Suppressor macrophage treated with lipopolysaccharide for 1 hour (primary cell): ENCODE measurements at regions not wholly inside any gene's neighbourhood (a gene's known extent, or its start where the extent isn't known, plus 50 kb on each side); places are given as distances from the start of the nearest gene placed in this dataset.

ENCODE experiments used
- DNase-seq, 3 donors: peaks; one replicate each; pipeline ENCODE4 v3.0.0-alpha.2; 2020 to 2022

GRCh38 chr7:53719122-53719521 is 683.7 kb downstream of the POM121L12 start:
- DNase-seq = no peak

GRCh38 chr7:53740971-53741370 is 705.5 kb downstream of the POM121L12 start:
- DNase-seq = no peak

DNA sequence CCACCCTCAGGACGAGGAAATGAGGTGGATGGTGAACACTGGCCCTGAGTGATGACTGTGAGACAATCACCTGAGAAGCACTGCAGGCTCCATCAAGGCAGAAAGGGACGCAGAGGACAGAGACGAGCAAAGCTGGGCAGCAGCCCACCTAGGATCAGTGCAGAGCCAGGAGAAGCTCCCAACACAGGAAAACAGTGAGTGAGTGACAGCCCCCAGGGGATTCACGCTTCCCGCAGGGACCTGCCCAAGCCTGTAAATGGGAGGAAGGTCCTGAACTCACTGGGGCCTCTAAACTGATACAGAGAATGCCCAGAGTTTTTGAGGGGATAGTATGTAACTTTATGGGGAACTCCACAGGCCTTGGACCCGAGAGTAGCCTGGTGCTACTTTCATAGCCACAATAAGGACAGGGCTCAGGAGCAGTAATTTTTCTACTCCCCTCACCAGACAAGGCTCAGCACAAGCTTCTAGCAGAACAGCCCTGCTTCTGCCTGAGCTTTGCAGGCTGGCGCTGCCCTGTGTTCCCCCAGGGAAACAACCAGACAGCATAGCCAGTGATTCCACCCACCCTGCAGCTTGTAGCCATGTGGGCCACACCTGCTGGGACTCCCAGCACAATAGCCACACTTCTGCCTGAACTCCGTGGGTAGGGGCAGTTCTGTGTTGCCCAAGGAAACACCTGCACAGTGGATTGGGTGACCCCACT is 708.4 kb downstream of the POM121L12 start:
- no peak for DNase-seq

GRCh38 chr7:53744403-53744760 is 708.9 kb downstream of the POM121L12 start:
- no peak for DNase-seq

DNA sequence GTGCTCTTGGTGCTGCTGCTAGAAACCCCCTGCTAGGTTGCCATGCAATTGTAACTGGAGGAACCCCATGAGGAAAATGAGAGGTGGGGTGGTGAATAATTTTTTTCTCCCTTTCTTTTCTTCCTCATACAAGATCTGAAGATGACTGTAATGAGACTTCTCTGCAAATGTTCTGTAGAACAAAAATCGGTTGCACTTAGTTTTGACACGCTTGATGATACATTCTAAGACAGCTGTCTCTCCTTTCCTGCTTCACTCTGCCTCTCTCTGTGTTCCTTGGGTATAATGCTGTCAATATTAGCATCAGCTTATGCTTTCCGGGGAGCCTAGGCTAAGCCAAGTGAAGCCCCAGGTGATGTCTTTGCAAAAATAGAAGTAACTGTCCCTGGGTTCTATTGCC is 721.5 kb downstream of the POM121L12 start:
- DNase-seq = no peak

DNA sequence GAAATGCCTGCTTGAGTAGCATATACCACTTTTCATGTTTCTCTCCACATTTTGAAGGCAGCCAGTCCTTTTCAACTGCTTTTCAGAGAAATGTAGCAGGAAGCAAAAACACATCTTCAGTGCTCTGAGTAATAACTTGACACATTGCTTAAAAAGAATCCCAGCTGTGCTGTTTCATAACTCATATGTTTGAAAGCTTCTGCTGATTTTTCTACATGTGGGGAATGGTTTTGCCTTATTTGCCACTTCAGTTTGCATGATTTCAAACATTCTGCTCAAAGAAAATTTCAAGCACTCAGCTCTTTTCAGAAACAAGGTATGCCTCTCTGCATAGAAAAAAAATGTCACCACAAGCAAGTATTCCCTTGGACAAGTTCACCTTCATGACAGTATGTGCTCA is 732.8 kb downstream of the POM121L12 start:
- DNase-seq = no peak

GRCh38 chr7:53771701-53772100 is 736.3 kb downstream of the POM121L12 start:
- DNase-seq = no peak

- DNase-seq = no peak
Measured at GRCh38 chr7:53776323-53776722, 740.9 kb downstream of the POM121L12 start.

DNA sequence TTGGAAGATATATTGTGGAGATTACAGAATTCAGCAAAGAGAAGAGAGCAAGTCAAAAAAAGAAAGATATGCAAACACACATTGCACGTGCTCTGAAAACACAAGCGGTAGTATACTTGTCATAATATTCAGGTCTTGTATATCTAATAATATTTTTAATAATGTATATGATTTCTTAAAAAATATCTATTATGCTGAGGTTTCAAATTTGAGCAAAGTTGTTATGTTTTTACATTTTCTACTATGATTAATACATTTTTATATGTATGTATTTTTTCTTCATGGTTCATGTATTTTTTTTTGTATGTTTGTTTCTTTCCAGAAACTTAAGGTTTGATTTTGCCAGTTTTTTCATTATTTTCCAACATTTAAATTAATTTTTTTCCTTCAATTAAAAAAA is 752.4 kb upstream of the VSTM2A start:
- DNase-seq = no peak

- no peak for DNase-seq
Measured at GRCh38 chr7:53794816-53795215, 747.4 kb upstream of the VSTM2A start.

DNA sequence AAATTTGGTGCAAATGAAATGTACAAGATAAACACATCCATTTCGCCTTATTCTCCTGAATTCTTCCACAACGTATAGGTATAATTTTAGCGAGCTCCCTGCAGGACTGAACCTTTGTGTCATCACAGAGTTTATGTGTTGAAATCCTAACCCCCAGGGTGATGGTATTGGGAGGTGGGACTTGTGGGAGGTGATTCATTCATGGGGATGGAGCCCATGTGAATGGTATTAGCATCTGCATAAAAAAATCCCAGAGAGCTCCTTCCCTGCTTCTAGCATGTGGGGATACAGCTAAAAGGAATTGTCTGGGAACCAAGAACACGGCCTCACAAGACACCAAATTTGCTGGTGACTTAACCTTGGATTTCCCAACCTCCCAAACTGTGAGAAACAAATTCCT is 741.4 kb upstream of the VSTM2A start:
- no peak for DNase-seq

DNA sequence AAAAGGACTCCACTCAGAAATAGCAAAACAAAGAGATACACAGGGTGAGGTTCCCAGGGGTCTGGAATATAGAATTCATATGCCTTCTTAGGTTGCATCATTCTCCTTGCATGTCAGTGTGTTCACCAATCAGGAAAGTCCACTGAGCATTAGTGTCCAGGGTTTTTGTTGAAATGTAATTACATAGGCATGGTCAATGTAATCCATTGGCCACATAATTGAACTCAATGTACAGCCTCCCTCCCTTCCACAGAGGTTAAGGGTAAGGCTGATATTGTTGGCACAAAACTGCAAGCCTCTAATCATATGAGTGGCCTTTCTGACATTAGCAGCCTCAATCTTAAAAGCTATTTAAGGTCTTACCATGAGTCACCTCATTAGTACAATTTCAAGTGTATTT is 736.1 kb upstream of the VSTM2A start:
- no peak for DNase-seq

GRCh38 chr7:53811555-53812079 is 730.6 kb upstream of the VSTM2A start:
- no peak for DNase-seq

DNA sequence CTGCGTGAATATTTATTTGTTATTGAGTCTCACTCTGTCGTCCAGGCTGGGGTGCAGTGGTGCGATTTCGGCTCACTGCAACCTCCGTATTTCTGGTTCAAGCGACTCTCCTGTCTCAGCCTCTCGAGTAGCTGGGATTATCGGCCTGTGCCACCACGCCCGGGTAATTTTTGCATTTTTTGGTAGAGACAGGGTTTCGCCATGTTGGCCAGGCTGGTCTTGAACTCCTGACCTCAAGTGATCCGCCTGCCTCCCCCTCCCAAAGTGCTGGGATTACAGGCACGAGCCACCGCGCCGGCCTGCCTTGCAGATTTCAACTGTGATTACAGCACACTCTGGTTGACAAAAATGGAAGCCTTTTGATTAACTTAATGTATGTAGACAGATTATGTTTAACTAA is 730.0 kb upstream of the VSTM2A start:
- no peak for DNase-seq

GRCh38 chr7:53835301-53835700 is 706.9 kb upstream of the VSTM2A start:
- DNase-seq = no peak

DNA sequence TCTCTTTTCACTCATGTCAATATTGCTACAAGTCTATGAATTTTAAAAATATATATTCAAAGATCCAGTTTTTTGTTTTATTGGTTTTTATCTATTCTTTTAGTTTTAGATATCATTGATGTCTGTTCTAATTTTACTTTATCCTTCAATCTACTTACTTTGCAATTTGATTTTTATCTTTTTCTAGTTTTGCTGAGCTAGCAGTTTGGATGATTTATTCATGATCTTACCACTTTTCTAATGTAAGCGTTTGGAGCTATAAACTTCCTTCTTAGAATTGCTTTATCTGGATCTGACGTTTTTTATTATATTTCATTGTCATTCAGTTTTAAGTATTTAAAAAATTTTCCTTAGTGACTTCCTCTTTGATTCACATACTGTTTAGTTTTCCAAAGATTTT is 664.5 kb upstream of the VSTM2A start:
- no peak for DNase-seq

- no peak for DNase-seq
Measured at GRCh38 chr7:53900856-53901528, 641.2 kb upstream of the VSTM2A start.

DNA sequence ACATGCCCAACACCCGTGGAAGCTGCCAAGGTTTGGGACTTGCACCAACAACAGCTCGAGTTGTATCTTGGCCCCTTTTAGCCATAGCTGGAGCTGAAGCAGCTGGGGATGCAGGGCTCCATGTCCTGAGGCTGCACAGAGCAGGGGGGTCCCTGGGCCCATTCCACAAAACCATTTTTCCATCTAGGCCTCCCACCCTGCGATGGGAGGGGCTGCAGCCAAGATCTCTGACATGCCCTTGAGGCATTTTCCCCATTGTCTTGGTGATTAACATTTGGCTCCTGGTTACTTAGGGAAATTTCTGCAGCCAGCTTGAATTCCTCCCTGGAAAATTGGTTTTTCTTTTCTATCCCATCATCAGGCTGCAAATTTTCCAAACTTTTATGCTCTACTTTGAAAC is 637.8 kb upstream of the VSTM2A start:
- DNase-seq = no peak

GRCh38 chr7:53917637-53918036 is 624.5 kb upstream of the VSTM2A start:
- DNase-seq = no peak

DNA sequence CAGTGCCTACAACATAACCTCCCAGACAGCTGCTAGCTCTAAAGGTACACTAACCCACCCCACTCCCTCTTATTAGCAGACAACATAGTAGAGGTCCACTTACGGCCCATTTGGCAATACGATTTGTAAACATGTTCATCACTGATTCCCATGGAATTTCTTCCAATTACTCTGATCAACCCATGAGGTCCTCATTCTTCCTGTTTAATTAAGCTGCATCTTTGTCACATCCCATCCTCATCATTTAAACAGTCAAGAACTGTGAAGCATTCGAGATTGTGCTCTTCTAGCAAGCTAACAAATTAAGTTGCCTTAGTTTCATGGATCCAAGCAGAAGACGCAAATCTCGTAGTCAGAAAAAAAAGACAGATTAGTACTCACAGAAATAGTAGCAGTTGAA is 622.2 kb upstream of the VSTM2A start:
- DNase-seq = no peak

DNA sequence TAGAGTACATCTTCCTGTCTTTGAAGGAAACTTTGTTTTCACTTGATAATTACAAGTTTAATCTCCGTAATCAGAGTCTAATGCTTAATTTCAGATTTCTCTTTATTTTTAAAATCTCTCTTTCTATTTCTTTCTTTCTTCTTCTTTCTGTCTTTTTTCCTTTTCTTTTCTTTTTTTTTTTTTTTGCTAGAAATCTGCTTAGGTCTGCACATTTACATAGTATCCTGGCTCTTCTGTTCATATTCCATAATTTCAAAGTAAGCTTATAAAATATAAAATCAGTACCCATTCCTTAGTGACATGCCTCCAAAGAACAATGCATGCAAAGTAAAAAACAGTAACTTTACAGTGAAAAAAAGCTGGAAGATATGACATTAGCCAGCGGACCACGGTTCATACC is 601.7 kb upstream of the VSTM2A start:
- no peak for DNase-seq

- no peak for DNase-seq
Measured at GRCh38 chr7:53947732-53948131, 594.4 kb upstream of the VSTM2A start.

GRCh38 chr7:53965716-53966115 is 576.5 kb upstream of the VSTM2A start:
- DNase-seq = no peak

- DNase-seq = no peak
Measured at GRCh38 chr7:53983480-53983879, 558.7 kb upstream of the VSTM2A start.

GRCh38 chr7:53984776-53985175 is 557.4 kb upstream of the VSTM2A start:
- no peak for DNase-seq
